GM04503 (cell line): ENCODE measurements at regions not wholly inside any gene's neighbourhood (a gene's known extent, or its start where the extent isn't known, plus 50 kb on each side); places are given as distances from the start of the nearest gene placed in this dataset.
A peak's percentile ranks its signal among the peaks of the same experiment; 100 is the strongest.
"Not testable (repeated sequence)": the region's sequence is repeated elsewhere in the genome, so short reads cannot be mapped to it uniquely, and the experiment has no call there.

Source experiments
- DNase-seq: peaks from one replicate; pipeline ENCODE4 v3.0.0-alpha.2; 2012; ENCODE audit warnings: low read depth

GRCh38 chr5:89844548-89844947, 565.0 kb downstream of the CETN3 start:
- no peak for DNase-seq

GRCh38 chr5:89842531-89842930, 567.0 kb downstream of the CETN3 start:
- DNase-seq: no peak

- DNase-seq: no peak
Measured at GRCh38 chr5:89840906-89841305, 568.6 kb downstream of the CETN3 start.

GRCh38 chr5:89830691-89831090, 578.9 kb downstream of the CETN3 start:
- no peak for DNase-seq

- DNase-seq: no peak
Measured at GRCh38 chr5:89827960-89828359, 581.6 kb downstream of the CETN3 start.

GRCh38 chr5:89827359-89827758, 582.2 kb downstream of the CETN3 start:
- DNase-seq: no peak

- DNase-seq: no peak
Measured at GRCh38 chr5:89826938-89827337, 582.6 kb downstream of the CETN3 start.

- DNase-seq: no peak
Measured at GRCh38 chr5:89823046-89823445, 586.5 kb downstream of the CETN3 start.

- DNase-seq: no peak
Measured at GRCh38 chr5:89817841-89818240, 591.7 kb downstream of the CETN3 start.

GRCh38 chr5:89816038-89816437, 593.5 kb downstream of the CETN3 start:
- no peak for DNase-seq

GRCh38 chr5:89800735-89801134, 608.8 kb downstream of the CETN3 start:
- DNase-seq: not testable (repeated sequence)

- not testable (repeated sequence) for DNase-seq
Measured at GRCh38 chr5:89794504-89794903, 615.1 kb downstream of the CETN3 start.

GRCh38 chr5:89779734-89780133, 629.8 kb downstream of the CETN3 start:
- not testable (repeated sequence) for DNase-seq

GRCh38 chr5:89777758-89778157, 631.8 kb downstream of the CETN3 start:
- no peak for DNase-seq

GRCh38 chr5:89769975-89770374, 639.6 kb downstream of the CETN3 start:
- DNase-seq: no peak

GRCh38 chr5:89759802-89760201, 649.8 kb downstream of the CETN3 start:
- no peak for DNase-seq

- no peak for DNase-seq
Measured at GRCh38 chr5:89758146-89758545, 651.4 kb downstream of the CETN3 start.

- DNase-seq: no peak
Measured at GRCh38 chr5:89756955-89757354, 652.6 kb downstream of the CETN3 start.

GRCh38 chr5:89755024-89755423, 654.5 kb downstream of the CETN3 start:
- DNase-seq: no peak

- no peak for DNase-seq
Measured at GRCh38 chr5:89735082-89735481, 674.5 kb downstream of the CETN3 start.

- no peak for DNase-seq
Measured at GRCh38 chr5:89733772-89734171, 675.8 kb downstream of the CETN3 start.

GRCh38 chr5:89729623-89730301, 679.8 kb downstream of the CETN3 start:
- no peak for DNase-seq

- DNase-seq: peak; percentile 25
Measured at GRCh38 chr5:89728750-89729149, 680.8 kb downstream of the CETN3 start.

GRCh38 chr5:89728134-89728533, 681.4 kb downstream of the CETN3 start:
- DNase-seq: no peak
